CD4-positive, alpha-beta T cell treated with Interleukin-17A for 4 hours (primary cell): ENCODE measurements at regions not wholly inside any gene's neighbourhood (a gene's known extent, or its start where the extent isn't known, plus 50 kb on each side); places are given as distances from the start of the nearest gene placed in this dataset.

ENCODE experiments used
- DNase-seq: peaks from one replicate; pipeline ENCODE4 v3.0.0-alpha.2; 2020; ENCODE audit warnings: mixed read lengths

- DNase-seq = no peak
These were observed 159.8 kb upstream of the PIEZO2 start for GRCh38 chr18:11309172-11309571.

GRCh38 chr18:11308499-11308898 is 159.1 kb upstream of the PIEZO2 start:
- no peak for DNase-seq

DNA sequence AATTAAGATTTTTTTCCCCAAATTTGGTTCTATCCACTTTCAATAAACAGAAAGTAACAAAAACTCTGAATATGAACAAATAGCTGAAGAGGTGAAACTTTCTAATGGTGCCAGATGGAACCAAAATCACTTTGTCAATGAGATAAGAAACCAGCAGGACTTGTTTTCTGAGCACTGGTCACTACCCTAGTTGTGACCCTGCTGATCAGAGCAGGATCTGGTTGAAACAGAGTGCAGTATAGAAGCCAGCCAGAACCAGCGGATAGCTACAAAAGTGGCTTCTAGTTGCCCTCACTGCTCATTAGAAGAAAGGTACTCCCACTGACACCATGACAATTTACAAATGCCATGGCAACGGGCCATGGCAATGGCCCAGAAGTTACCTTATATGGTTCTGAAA is 158.3 kb upstream of the PIEZO2 start:
- DNase-seq = no peak

DNA sequence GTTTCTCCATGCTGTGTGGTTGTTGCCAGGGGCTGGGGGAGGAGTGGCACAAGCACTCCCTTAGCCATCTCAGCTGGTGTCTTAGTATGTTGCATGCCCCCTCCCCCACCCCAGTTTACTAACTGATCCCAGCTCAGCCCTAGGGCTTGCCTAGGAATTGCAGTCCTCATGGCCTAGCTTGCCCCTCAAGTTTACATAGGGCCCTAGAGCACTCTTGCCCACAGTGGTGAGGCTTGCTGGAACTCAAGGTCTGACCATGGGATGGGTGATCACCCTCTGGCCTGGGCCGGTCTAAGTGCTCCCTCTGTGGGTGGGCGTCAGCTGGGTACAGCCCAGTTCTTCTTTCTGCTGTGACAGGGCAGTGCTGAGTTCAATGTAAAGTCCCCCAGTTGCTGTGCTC is 156.1 kb upstream of the PIEZO2 start:
- no peak for DNase-seq

GRCh38 chr18:11304928-11305327 is 155.6 kb upstream of the PIEZO2 start:
- no peak for DNase-seq

DNA sequence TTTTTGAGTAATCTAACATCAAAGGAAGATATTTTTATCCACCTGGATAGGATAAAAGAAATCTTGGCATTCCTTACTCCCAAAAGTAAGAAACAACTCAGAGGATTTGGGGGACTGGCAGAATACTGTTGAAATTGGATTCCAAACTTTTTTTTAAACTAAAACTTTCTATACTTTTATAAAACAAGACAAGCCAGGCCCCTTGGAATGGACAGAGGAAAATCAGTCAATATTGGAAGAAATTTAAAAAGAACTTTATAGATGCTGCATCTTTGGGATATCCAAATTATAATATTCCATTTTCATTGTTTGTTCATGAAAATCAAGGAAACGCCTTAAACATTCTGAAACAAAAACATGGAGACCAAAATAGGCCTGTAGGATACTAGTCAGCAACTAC is 147.6 kb upstream of the PIEZO2 start:
- no peak for DNase-seq

GRCh38 chr18:11293794-11294193 is 144.4 kb upstream of the PIEZO2 start:
- DNase-seq = no peak

DNA sequence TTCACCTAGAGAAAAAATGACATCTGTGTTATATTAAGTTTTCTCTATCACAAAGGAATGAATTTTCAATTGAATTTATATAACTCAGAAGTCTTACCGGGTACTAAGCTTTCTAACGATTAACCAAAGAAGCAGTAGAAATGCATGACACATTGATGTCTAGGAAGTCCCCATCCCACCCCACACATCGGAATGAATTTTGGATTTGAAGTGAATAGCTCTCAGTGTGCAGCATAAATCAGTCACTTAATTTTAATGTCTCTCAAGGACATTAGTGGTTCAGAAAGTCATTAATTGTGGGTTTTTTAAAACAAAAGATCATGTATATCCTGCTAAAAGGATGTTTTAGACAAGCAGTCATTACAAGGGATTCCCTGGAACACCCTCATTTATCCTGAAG is 141.4 kb upstream of the PIEZO2 start:
- no peak for DNase-seq

GRCh38 chr18:11289248-11289647 is 139.9 kb upstream of the PIEZO2 start:
- no peak for DNase-seq

DNA sequence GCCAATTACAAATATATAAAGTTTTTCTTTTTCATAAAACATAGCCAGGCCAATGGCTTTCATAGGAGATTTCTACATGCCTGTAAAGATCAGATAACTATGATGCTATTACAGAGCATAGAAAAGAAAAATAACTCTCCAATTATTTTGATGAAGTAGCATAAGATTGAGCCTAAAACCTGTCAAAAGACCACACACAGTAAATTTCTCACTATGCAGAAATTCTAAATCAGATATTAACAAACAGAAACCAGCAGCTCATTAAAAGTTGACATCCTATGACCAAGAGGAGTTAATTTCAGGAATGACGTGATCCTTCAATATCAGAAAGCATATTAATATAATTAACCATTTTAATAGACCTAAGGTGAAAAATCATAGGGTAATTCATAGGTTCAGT is 139.0 kb upstream of the PIEZO2 start:
- DNase-seq = no peak

GRCh38 chr18:11286431-11286830 is 137.1 kb upstream of the PIEZO2 start:
- no peak for DNase-seq

GRCh38 chr18:11284811-11285210 is 135.4 kb upstream of the PIEZO2 start:
- DNase-seq = no peak

- DNase-seq = no peak
These were observed 135.0 kb upstream of the PIEZO2 start for GRCh38 chr18:11284349-11284748.

DNA sequence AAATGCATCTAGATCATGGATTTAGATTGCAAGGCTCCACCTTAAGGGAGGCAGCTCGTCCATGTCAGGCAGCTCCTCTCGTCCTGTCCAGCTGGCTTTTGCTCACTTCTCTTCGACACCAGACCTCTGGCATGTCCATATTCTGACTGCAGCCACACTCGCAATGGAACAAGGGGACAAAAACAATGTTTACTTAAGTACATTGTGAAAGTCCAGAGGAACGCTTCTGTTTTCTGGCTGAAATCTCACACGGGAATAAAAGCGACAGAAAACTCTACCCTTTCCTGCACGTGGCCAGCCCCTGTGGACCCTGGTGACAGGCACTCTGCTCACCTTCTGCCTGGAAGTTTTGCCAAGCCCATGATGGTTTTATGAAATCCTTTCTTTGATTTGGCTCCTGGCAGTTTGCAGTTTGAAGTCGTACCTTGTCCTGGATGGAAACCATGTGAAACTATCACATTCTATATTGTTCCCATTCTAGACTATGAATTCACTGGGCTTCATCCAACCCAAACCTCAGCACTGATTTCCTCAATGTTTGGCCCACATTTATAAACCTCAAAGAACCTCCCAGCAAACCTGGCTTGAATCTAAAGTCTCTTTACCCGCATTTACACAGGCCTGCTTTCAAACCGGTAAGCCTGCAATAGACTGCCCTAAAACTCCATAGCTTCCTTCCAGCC is 134.3 kb upstream of the PIEZO2 start:
- no peak for DNase-seq

GRCh38 chr18:11279461-11279860 is 130.1 kb upstream of the PIEZO2 start:
- no peak for DNase-seq

DNA sequence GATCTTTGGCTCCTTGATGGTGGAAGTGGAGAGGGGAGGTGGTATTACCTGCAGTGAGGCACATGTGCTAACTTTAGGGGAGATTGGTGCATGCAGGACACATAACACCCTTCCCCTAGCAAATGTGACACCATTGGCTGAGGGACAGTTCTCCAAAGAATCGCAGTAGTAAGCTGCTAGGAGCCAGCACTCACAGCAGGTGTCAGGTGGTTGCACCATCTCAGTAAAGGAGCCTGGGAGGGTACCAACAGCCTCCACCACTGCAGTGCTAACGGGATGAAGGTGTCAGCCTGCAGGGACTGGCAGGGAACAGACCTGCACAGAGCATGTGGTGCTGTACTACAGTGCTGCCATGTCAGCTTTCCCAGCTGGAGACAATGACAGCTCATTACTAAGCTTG is 127.3 kb upstream of the PIEZO2 start:
- DNase-seq = no peak

DNA sequence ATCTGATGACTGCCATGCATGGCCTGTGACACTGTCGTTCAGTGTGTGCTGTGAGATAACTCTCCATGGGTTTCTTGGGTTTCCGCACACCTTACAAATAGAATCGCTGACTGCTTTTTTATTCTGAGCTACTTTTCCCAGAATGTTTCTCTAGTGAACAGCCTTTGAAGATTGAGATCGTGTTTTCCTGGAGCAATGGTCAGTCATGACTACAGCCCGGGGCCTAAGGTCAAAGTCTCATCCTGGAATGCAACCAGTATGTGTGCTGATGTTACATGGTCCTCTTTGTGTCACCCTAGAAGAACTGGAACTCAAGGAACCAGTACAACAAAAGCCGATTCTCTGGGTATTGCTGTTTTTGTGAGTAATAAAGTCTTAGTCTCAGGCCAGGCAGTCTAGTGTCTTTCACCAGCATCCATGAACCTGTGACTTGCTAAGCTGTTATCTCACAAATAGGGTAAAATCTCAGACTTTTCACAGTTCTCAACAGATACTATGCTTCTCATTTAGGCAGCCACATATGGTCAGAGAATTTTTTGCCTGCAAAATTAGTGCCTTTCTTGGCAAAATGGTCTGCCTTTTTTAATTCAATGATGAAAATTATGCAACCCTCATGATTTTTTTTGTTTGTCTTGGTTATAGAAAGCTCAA is 124.9 kb upstream of the PIEZO2 start:
- DNase-seq = no peak

GRCh38 chr18:11272516-11272915 is 123.1 kb upstream of the PIEZO2 start:
- DNase-seq = no peak

DNA sequence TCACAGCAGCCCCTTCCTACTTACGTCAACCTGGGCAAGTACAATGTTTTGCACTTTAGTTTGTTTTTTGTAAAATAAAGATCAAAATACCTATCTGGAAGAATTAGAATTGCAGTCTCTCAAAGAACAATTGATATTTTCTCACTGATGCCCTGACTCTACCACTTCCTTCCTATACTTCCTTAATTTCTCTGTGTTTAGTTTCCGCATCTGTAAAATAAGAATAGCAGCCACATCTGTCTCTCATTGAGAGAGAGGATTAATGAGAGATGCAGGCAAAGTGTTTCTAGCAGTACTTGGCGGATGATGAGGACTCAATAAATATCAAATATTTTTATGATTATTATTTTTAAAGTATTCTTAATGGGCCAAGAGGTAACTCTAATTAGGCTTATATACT is 122.6 kb upstream of the PIEZO2 start:
- DNase-seq = no peak

GRCh38 chr18:11269257-11269656 is 119.9 kb upstream of the PIEZO2 start:
- no peak for DNase-seq

GRCh38 chr18:11268741-11269233 is 119.4 kb upstream of the PIEZO2 start:
- no peak for DNase-seq

- no peak for DNase-seq
These were observed 118.8 kb upstream of the PIEZO2 start for GRCh38 chr18:11268153-11268552.

DNA sequence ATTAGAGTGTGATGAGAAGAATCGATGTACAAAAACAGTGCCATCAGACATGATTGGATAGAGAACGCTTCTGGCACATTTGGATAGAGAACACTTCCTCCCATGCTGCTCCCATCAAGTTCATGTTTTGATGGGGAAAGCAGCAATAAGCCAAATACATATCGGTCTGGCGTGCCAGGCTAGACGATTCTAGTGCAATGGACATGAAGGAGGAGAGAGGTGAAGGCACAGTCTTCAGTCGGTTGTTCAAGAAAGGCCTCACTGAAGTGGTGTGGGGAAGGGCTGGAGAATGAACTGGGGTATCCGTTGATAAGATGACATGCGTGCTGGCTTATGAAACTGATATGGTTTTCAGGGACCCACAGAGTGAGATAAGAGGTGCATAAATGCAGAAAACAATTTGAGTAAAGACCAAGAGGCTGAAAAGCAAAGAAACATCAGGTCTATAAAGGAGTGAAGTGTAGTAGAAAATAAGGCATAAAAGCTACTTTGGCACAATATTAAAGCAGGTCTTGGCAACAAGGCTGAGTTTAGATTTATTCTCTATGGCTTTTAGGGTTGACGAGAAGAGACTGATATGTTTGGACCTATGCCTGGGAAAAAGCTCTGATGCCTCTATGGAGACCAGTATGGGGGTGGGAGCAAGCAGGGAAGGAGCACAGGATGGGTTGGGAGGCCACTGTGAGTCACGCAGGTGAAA is 117.6 kb upstream of the PIEZO2 start:
- no peak for DNase-seq

DNA sequence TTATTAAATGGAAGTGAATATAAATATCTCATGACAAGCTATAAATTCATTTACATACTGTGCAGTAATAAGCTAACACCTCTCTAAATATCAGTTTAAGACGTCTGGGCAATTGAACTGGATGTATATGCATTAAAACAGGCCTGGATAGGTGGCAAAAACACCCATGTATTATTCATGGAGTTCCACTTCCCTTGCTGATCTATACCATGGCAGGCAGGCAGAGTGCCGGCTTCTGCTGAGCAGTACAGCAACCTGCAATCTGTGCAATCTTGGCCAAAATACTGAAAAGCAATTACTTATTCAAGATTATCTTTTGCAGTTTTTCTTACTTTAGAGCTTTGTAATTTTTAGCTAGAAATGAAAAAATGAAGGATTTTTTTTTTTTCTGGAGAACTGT is 112.1 kb upstream of the PIEZO2 start:
- no peak for DNase-seq
